ENCODE measurements at regions not wholly inside any gene's neighbourhood (a gene's known extent, or its start where the extent isn't known, plus 50 kb on each side); places are given as distances from the start of the nearest gene placed in this dataset.

GRCh38 chr13:54733639-54734038 lies 1705.0 kb downstream of the OLFM4 start:
- TF ChIP-seq, protein P1, sequence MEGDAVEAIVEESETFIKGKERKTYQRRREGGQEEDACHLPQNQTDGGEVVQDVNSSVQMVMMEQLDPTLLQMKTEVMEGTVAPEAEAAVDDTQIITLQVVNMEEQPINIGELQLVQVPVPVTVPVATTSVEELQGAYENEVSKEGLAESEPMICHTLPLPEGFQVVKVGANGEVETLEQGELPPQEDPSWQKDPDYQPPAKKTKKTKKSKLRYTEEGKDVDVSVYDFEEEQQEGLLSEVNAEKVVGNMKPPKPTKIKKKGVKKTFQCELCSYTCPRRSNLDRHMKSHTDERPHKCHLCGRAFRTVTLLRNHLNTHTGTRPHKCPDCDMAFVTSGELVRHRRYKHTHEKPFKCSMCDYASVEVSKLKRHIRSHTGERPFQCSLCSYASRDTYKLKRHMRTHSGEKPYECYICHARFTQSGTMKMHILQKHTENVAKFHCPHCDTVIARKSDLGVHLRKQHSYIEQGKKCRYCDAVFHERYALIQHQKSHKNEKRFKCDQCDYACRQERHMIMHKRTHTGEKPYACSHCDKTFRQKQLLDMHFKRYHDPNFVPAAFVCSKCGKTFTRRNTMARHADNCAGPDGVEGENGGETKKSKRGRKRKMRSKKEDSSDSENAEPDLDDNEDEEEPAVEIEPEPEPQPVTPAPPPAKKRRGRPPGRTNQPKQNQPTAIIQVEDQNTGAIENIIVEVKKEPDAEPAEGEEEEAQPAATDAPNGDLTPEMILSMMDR (IDR thresholded peaks at IDR 0.05): no peak
- TF ChIP-seq POLR2A (IDR thresholded peaks at IDR 0.05): no peak

All from suprapubic skin (tissue), 3 donors.